ENCODE measurements at regions not wholly inside any gene's neighbourhood (a gene's known extent, or its start where the extent isn't known, plus 50 kb on each side); places are given as distances from the start of the nearest gene placed in this dataset.

DNA sequence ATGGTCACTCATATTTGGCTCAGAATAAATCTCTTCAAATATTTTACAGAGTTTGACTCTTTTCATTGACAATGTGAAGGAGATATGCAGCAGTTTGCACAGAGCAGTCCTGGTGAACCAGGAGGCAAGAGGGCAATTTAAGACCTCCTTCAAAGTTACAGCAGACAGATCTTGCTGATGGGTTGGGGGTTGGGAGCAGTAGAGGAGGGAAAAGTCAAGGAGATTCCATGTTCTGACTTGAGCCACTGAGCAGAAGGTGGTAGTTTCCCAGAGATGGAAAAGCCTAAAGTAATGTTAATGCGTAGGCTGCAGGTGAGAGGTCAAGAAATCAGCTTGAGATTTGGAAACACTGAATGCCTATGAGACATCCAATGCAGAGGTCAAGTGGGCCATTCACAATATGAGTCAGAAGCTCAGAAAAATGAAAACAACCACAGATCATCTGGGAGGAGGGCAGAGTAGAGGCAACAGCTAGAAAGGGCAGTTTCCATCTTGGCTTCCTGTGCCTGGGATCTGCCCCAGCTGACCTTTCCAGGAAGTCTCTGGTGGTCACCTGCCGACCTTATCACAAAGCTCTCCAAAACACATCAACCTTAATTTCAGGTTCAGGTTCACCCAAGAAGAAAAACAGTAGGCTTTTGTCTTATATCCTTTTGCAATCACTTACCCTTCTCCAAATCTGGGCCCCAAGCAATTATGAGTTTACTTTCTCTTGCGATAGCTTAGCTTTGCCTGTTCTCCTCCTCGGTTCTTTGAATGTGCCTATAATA is 197.5 kb upstream of the ARL4C start:
- TF ChIP-seq, protein P1, sequence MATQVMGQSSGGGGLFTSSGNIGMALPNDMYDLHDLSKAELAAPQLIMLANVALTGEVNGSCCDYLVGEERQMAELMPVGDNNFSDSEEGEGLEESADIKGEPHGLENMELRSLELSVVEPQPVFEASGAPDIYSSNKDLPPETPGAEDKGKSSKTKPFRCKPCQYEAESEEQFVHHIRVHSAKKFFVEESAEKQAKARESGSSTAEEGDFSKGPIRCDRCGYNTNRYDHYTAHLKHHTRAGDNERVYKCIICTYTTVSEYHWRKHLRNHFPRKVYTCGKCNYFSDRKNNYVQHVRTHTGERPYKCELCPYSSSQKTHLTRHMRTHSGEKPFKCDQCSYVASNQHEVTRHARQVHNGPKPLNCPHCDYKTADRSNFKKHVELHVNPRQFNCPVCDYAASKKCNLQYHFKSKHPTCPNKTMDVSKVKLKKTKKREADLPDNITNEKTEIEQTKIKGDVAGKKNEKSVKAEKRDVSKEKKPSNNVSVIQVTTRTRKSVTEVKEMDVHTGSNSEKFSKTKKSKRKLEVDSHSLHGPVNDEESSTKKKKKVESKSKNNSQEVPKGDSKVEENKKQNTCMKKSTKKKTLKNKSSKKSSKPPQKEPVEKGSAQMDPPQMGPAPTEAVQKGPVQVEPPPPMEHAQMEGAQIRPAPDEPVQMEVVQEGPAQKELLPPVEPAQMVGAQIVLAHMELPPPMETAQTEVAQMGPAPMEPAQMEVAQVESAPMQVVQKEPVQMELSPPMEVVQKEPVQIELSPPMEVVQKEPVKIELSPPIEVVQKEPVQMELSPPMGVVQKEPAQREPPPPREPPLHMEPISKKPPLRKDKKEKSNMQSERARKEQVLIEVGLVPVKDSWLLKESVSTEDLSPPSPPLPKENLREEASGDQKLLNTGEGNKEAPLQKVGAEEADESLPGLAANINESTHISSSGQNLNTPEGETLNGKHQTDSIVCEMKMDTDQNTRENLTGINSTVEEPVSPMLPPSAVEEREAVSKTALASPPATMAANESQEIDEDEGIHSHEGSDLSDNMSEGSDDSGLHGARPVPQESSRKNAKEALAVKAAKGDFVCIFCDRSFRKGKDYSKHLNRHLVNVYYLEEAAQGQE (IDR thresholded peaks at IDR 0.05; ENCODE audit: low read depth), result no peak
- TF ChIP-seq RAD21 (IDR thresholded peaks at IDR 0.05; ENCODE audit: low read depth), result no peak
- TF ChIP-seq CEBPB (IDR thresholded peaks at IDR 0.05), result no peak
- TF ChIP-seq TEAD4 (IDR thresholded peaks at IDR 0.05), result no peak
